ENCODE measurements at regions not wholly inside any gene's neighbourhood (a gene's known extent, or its start where the extent isn't known, plus 50 kb on each side); places are given as distances from the start of the nearest gene placed in this dataset.

GRCh38 chr4:100042711-100043110 is 92.6 kb upstream of the H2AZ1 start:
- no peak for TF ChIP-seq CTCF (IDR thresholded peaks at IDR 0.05; ENCODE audit: extremely low read depth in 1 of 2, insufficient read depth in 1 of 2, low read depth in 1 of 2, low read length in 2 of 2)
- TF ChIP-seq POLR2A (IDR thresholded peaks at IDR 0.05; ENCODE audit: low read depth, low read length) = no peak
- TF ChIP-seq MAX (IDR thresholded peaks at IDR 0.05; ENCODE audit: insufficient read depth, insufficient read length) = no peak
